ENCODE measurements at regions not wholly inside any gene's neighbourhood (a gene's known extent, or its start where the extent isn't known, plus 50 kb on each side); places are given as distances from the start of the nearest gene placed in this dataset.

DNA sequence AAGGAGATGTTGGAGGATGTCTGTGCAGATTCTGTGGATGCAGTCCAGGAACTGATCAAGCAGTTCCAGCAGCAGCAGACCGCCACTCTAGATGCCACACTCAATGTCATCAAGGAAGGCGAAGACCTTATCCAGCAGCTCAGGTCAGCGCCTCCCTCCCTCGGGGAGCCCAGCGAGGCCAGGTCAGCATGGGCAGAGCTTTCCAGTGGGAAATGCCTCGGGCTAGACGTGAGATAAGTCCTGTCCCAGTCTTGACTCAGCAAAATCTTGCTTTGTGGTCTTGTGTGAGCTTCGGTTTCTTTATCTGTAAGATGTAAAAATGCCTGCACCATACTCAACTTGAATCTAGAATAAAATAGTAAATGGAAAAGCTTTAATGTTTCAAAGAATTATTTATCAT is 335.1 kb upstream of the UMPS start:
- no peak for DNase-seq (ENCODE audit: extremely low read depth in 1 of 2, low read depth in 1 of 2)

DNA sequence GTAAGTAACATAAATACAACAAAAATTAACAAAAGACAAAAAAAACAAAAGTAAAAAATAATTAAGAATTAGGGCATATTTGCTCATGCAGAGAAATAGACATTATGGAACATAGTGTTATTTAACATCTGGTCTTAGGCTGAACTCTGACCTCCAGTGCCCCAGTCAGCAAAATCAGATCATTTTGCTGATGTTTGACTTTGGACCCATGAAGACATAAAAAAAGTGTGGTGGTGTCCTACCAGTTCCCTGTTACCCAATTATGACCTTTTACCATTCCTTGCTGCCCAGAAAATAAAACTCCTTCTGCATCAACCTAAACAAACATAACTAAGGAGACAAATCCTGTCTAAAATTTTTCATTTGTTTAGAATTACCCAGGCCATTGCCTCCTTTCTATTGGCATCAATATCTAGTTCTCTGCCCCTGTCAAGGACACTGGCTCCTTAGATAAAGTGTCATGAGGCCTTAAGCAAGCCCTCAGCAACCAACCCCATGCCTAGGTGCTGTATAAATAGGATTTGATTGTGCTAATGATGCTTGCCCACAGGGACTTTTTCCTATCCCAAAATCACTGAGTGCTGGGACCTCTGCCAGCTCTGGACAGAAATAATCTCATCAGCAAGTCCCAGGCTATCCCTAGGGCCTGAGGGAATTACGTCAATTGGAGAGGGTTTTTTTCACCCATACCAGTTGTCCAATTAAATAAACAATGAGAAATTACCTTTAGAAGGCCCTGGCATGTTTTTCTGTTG is 334.5 kb upstream of the UMPS start:
- no peak for DNase-seq (ENCODE audit: extremely low read depth in 1 of 2, low read depth in 1 of 2)

DNA sequence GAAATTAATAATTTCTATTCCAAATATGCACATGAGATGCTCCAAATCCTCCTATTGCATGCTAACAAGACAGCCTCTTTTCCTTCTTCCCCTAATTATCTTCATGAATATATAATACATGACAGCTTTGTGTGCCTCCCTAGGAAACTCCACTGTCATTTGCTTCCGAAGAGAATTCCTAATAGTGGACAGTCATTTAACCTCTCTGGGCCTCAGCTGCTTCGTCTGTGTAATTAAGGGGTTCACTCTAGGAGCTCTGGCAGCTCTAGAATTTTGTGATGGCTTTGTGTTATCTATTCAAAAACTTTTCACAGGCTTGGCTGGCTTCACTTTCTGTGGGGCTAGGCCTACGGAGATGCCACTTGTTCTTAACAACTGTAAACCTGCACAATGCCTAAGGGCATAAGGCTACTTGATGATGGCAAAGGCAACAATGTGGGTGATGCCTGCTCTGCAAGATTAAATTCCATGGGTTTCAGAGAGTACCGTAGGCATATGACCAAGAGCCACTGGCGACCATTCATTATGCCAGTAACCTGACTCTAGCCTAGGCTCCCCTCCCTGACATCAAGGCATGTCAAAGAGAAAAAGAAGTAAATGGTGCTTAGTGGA is 333.8 kb upstream of the UMPS start:
- no peak for DNase-seq (ENCODE audit: extremely low read depth in 1 of 2, low read depth in 1 of 2)

DNA sequence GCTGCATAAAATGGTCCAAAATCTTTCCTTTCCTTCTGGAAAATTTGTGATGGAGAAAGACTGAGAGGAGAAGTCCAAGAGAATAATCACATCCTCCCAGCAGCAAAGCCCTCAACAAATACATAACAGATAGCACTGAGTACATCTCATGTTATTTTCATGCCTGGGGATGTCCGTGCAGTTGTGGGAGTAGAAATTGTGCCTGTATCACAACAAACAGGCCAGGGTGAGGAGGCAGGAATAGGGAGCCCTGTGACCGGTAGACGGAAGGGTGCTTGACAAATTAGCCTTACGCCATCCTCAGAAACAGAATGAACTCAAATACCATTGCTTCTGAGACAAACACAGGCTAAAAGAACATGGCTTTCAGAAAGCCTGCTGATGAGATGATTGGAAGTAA is 333.2 kb upstream of the UMPS start:
- no peak for DNase-seq (ENCODE audit: extremely low read depth in 1 of 2, low read depth in 1 of 2)

DNA sequence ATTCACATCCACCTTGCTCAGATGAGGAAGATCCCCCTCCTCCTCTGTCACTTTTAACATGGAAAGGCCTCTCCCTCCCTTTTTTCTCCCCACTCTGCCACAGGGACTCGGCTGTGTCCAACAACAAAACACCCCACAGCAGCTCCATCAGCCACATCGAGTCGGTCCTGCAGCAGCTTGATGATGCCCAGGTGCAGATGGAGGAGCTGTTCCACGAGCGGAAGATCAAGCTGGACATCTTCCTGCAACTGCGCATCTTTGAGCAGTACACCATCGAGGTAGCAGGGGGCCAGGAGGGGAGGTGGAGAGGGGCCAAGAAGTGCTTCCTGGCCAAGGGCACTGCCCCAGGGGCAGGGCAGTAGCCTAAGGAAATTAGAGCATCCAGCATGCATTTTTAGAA is 331.7 kb upstream of the UMPS start:
- DNase-seq (ENCODE audit: extremely low read depth in 1 of 2, low read depth in 1 of 2): no peak

DNA sequence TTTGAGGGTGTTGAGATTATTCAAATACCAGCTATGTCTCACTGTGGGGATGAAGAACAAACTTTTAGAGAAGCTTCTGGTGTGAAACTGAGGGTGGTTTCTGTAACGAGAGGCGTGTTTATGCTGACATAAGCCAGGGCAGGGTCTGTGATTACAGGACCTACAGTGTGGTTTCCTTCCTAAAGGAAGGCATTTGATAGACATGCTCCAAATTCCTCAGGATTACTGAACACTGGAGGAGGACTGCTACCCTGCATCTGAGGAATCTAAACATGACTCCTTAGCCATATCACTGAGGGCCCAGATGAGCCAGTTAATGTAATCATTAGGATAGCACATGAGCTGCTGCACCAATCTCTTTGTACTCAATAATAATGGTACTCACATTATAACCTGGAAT is 328.4 kb upstream of the UMPS start:
- no peak for DNase-seq (ENCODE audit: extremely low read depth in 1 of 2, low read depth in 1 of 2)

DNA sequence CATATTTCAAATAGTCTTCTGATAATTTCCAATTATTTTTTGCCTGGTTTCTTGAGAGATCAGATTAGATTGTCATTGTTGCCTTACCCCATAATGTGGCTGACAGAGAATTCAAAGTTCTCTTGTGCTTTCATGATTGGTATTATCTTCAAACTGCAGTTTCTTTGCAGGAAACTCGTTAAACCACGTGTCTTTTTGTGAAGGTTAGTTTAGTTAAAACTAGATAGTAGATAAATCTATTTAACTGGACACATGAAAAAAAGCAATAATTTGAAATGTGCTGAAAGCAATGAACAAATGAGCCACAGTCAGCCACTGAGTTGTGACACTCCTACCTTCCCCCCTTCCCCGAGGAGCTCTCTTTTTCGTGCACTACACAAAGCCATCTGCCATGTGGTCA is 327.5 kb upstream of the UMPS start:
- no peak for DNase-seq (ENCODE audit: extremely low read depth in 1 of 2, low read depth in 1 of 2)

DNA sequence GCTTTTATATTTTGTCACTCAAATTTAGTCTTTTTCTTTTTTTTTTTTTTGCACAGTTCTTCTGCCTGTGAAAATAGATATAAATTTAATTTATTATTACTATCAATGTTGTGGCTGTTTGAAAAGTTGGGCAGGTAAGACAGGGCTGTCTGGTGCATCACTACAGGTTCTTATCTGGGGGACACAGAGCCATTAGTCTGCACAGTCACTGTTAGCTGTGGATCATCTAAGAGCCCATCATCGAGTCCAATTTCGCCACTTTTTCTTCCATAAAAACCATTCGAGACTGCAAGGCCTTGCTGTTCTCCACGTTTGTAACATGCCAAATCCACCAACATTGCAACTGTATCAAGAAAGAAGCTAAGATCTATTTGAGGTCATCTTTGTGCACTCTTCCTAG is 325.6 kb upstream of the UMPS start:
- DNase-seq (ENCODE audit: extremely low read depth in 1 of 2, low read depth in 1 of 2): no peak

DNA sequence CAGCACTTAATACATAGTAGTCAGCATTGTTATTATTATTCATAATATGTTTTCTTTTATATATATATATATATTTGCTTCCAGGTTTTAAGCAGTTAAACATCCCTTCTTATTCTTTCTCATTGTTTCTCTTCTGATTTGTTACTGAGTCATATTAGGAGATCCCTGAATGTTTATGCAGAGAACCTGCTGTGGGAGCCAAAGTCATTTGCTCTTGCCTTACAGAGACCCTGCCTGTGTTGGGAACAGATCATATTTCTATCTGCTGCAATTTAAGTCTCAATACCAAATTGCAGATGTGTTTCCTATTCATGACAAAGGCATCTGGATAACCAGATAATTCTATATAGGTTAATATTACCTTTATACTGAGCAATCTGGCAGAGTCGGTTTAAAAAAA is 323.0 kb upstream of the UMPS start:
- no peak for DNase-seq (ENCODE audit: extremely low read depth in 1 of 2, low read depth in 1 of 2)

DNA sequence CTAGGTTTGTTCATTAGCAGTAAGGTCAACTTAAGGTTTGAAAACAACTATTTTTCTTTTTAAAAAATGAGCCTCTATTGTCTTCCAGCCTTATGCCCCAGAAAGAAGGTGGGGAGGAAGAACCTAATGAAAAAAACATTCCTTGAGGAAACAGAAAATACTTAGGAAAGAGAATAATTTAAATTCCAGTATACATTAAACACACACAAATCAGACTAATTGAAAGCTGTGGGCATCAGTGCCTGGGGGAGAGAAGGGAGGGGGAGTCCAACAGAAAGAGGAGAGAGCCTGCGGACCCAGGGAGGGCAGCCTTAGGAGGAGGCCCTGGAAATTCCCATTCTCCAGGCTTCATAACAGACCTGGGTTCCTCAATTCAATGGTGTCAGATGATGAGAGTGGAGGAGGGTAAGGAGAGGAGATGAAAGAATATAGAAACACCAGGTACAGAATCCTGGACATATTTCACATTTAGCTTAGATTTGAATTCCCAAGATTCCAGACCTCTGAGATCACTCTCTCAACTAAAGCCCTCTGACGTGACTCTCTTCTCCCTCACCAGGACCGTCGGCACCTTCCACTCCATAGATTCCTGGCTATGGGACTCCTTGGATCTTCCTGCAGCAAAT is 320.5 kb upstream of the UMPS start:
- DNase-seq (ENCODE audit: extremely low read depth in 1 of 2, low read depth in 1 of 2): no peak

DNA sequence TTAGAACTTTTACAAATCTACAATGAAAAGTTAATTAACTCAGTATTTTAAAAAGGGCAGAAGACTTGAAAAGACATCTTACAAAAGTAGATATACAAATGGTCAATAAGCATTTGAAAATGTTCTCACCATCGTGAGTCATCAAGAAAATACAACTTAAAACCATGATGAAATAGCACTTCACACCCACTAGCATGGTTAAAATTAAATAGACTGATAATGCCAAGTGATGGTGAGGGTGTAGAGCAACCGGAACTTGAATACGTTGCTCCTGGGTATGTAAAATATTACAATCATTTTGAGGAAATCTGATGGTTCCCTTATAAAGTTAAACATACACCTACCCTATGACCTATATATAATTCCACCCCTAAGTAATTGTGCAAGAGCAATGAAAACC is 319.8 kb upstream of the UMPS start:
- DNase-seq (ENCODE audit: extremely low read depth in 1 of 2, low read depth in 1 of 2): no peak

DNA sequence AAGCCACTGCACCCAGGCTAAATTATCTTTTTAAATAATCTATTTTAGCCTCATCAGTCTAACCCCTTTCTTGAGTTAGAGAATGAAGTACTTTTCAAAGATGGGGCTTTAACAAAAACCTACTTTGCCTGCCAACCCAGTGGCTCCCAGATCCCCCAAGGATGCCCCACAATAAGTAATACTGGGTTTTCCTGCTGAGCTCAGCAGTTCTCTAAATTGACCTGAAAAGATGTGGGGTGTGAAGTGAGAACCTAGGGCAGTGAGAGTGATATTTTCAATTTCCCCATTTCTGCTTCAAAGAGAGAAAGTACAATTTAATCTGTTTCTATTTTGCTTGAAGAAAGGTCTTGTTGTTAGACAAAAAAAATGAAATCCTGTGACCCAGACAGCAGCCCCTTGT is 318.5 kb upstream of the UMPS start:
- DNase-seq (ENCODE audit: extremely low read depth in 1 of 2, low read depth in 1 of 2): no peak

DNA sequence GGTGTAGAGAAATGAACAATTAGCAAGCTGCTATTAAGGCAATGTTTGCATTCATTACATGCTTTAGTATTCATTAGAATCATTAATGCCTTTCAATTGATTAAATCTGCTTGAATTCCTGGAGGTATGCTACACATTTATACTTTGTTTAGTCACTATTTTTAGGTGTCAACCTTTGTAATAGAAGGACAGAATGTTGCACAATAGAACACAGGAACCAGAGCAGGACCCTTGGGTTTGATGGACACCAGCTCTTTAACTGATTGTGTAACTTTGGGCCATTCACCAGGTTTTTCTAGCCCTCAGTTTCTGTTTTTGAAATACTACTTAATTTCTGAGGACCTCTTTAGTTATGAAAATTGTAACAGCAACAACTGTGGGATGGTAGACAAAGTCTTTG is 317.6 kb upstream of the UMPS start:
- DNase-seq (ENCODE audit: extremely low read depth in 1 of 2, low read depth in 1 of 2): no peak

DNA sequence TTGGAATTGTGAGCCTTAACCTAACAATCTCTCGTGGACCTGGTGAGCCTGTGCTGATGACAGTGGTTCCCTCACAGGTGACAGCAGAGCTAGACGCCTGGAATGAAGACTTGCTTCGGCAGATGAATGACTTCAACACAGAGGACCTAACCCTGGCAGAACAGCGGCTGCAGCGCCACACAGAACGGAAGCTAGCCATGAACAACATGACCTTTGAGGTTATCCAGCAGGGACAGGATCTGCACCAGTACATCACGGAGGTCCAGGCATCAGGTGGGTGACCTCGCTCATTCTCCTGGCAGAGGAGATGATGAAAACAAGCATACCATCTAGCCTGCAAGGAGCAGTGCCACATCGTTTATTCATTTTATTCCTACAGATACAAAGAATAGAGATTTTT is 316.9 kb upstream of the UMPS start:
- no peak for DNase-seq (ENCODE audit: extremely low read depth in 1 of 2, low read depth in 1 of 2)

DNA sequence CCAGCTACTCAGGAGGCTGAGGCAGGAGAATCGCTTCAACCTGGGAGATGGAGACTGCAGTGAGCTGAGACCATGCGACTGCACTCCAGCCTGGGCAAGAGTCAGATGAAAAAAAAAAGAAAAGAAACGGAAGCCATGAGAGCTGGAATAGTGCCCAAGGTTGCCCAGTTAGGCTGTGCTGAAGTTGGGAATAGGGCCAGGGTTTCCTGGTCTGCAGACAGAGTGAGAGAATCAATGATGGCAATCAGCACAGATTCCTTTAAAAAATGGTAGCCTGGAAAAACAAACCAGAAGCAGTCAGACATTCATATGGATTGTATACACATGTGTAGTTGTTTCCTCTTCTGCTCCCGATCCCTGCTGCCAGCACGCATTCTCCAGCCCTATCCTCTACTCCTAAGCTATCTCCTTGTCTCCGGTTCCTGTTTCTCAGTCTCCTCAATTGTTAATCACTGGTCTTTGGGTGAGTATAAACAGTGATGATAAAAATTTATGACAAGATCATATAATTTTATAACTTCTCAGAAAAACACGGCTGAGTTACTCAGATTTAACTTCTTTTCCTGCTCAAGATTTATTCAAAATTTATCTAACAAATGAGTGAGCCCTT is 316.2 kb upstream of the UMPS start:
- DNase-seq (ENCODE audit: extremely low read depth in 1 of 2, low read depth in 1 of 2): no peak

DNA sequence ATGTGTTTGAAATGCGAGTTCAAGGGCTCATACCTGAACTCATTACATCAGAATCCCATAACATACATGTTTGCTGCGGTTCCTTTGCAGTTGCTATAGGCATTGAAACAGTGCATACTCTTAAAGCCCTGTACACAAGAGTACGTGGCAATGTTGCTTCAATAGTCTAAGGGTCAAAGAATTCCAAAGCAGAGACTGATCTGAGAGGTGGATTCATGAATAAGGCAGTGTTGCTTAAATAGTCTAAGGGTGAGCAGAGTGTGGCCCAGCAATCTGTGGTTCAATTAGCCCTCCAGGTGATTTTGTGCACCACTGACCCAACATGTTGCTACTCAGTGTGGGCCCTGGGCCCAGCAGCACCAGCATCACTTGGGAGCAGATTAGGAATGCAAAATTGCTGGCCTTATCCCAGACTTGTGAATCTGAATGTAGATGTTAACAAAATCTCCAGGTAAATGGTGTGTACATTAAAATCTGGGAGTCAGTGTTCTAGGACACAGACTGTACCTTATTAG is 314.7 kb upstream of the UMPS start:
- DNase-seq (ENCODE audit: extremely low read depth in 1 of 2, low read depth in 1 of 2): no peak

DNA sequence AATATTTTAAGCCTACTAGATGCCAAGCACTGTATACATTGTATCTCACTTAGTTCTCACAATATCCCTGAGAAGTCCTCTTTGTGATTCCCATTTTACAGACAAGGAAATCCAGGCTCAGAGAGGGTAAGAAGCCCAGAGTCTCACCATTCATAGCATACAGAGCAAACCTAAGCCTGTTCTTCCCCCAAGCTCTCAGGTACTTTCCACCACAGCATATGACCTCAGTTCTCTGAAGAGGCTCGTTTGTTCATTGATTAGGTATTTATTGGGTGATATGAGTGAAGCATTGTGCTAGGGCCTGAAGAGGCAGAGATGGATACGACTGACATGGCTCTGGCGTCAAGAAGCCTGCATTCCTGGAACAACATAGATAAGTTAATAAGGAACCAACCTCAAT is 310.9 kb upstream of the UMPS start:
- DNase-seq (ENCODE audit: extremely low read depth in 1 of 2, low read depth in 1 of 2): no peak

DNA sequence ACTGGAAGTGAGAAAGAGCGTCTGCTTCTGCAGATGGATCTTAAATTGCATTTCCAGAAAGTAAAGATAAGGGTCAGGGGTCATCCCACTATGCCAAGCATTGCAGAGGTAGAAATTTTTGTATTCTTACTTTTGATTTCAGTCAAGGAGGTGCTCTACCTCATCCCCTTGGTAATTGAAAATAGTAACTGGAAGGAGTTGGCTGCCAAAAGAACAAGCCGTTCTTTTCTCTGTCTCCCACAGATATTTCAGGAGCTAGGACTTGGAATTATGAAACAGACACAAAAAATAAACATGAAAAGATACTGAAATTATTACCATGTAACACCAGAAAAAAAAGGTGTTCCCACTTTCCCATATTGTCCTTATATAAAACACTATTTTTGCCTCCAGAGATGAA is 309.9 kb upstream of the UMPS start:
- DNase-seq (ENCODE audit: extremely low read depth in 1 of 2, low read depth in 1 of 2): no peak

DNA sequence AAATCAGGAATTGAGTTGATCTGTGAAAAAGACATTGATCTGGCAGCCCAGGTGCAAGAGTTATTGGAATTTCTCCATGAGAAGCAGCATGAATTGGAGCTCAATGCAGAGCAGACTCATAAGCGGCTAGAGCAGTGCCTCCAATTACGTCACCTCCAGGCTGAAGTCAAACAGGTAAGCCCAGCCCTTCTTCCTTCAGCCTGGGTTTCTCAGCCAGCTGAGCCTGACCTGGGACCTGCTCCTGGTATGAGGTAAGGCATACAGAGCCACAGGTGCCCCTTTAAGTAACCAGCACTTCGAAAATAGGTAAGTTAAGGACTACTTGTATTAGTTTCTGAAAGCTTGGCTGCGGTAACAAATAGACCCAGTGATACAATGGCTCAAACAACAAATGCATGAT is 307.4 kb upstream of the UMPS start:
- no peak for DNase-seq (ENCODE audit: extremely low read depth in 1 of 2, low read depth in 1 of 2)

DNA sequence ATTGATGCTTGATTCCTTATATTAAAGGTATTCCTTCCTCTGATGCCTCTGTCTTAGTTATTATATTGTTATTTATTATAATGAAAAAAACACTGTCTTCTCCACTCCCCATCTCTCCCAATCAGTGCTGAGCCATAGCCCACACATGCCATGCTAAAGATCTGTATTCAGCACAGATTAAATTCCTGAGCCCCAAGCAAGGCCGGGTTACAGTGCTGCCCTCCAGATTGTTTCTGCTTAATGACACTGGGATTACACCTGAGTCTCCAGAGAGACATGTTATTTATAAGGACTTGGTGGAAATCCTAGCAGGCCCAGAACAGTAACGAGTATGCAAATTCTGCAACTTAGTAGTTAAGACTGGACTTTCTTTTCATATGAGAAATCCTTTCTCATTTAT is 305.9 kb upstream of the UMPS start:
- no peak for DNase-seq (ENCODE audit: extremely low read depth in 1 of 2, low read depth in 1 of 2)

DNA sequence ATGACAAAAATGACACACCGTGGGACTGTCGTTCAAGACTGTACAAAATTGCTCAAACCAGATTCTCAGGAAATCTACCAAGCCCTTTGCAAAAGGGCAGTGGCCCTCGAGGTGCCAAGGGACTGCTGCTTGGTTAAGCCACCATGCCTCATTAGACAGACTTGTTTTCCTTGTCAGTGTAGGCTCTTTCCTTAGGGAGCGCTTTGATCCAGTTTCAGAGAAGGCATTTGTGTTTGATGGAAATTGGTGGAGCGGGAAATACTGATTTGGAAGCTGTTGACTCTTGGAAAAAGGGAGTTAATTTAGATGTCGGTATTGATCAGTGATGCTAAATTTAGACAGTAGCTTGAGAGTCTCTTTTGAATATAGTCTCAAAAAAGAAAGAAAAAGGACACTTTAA is 304.3 kb upstream of the UMPS start:
- no peak for DNase-seq (ENCODE audit: extremely low read depth in 1 of 2, low read depth in 1 of 2)
